Smooth muscle cell (in vitro differentiated cells): ENCODE measurements at regions not wholly inside any gene's neighbourhood (a gene's known extent, or its start where the extent isn't known, plus 50 kb on each side); places are given as distances from the start of the nearest gene placed in this dataset.
A peak's percentile ranks its signal among the peaks of the same experiment; 100 is the strongest.

Source experiments
- DNase-seq: peaks from one replicate; lab custom pipeline; 2025; ENCODE audit not compliant: unreplicated experiment; lab: John Stamatoyannopoulos, UW
- H2AFZ ChIP-seq: fragments of 200-600 bp; sonication (generic); 2 replicates; pipeline ENCODE4 v1.6.0; 2016; ENCODE audit warnings: antibody characterized with exemption, low read depth, mild to moderate bottlenecking
- H3F3A ChIP-seq: fragments of 200-600 bp; sonication (generic); 2 replicates; pipeline ENCODE4 v1.6.0; 2017; ENCODE audit warnings: antibody characterized with exemption, low read depth
- H3K27ac ChIP-seq: fragments of 200-600 bp; sonication (generic); 2 replicates; pipeline ENCODE4 v1.5.1; 2016; ENCODE audit warnings: low read depth, mild to moderate bottlenecking
- H3K27me3 ChIP-seq: fragments of 200-600 bp; sonication (generic); 2 replicates; pipeline ENCODE4 v1.6.1; 2016; ENCODE audit warnings: low read depth, mild to moderate bottlenecking
- H3K36me3 ChIP-seq: fragments of 200-600 bp; sonication (generic); 2 replicates; pipeline ENCODE4 v1.5.1; 2016; ENCODE audit warnings: low read depth
- H3K4me1 ChIP-seq: fragments of 200-600 bp; sonication (generic); 2 replicates; pipeline ENCODE4 v1.5.1; 2016; ENCODE audit warnings: low read depth
- H3K4me2 ChIP-seq: fragments of 200-600 bp; sonication (generic); 2 replicates; pipeline ENCODE4 v1.6.0; 2016; ENCODE audit warnings: mild to moderate bottlenecking
- H3K4me3 ChIP-seq: fragments of 200-600 bp; sonication (generic); 2 replicates; pipeline ENCODE4 v1.5.1; 2016; ENCODE audit warnings: mild to moderate bottlenecking
- H3K79me2 ChIP-seq: fragments of 200-600 bp; sonication (generic); 2 replicates; pipeline ENCODE4 v1.6.0; 2016; ENCODE audit warnings: low read depth, mild to moderate bottlenecking
- H3K9ac ChIP-seq: fragments of 200-600 bp; sonication (generic); 2 replicates; pipeline ENCODE4 v1.6.0; 2016; ENCODE audit warnings: low read depth
- H3K9me3 ChIP-seq: fragments of 200-600 bp; sonication (generic); replicated peaks from 2 replicates; pipeline ENCODE4 v1.5.1; 2016; ENCODE audit warnings: low read depth
- H4K20me1 ChIP-seq: fragments of 200-600 bp; sonication (generic); 2 replicates; pipeline ENCODE4 v1.6.0; 2016; ENCODE audit warnings: low read depth
- CTCF ChIP-seq: fragments of 200-600 bp; sonication (generic); IDR thresholded peaks from 2 replicates; pipeline ENCODE4 v1.5.1; 2017; ENCODE audit warnings: borderline replicate concordance, mild to moderate bottlenecking, antibody characterized with exemption; ENCODE audit not compliant: insufficient read depth, poor library complexity, severe bottlenecking
- WGBS: methylation state at CpG from one replicate; pipeline ENCODE4 v1.1.7; 2016; ENCODE audit warnings: low lambda C conversion rate; 5-methylcytosine and 5-hydroxymethylcytosine counted together

DNA sequence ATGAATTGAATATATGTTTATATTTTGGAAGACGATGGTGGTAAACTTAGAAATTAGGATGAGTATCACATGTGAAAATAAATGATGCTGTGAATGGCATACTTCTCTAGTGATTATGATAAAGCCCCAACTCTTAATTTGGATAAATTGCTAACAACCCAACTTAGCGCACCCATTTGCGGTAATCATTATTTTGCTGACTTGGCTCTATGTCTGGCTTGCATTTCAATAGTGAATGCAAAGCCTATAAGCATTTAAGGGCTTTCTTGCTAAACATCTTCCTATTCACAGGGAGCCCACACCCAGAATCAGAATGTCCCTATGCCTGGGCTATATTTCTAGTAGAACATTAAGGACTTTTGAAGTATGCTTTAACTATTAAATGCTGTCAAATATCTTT lies 910.7 kb upstream of the FANCL start:
- H3K27ac ChIP-seq, result no peak overlapping the region
- H3K79me2 ChIP-seq, result no peaks in the 10 kb centered on the region

GRCh38 chr2:59150217-59150849 lies 909.2 kb upstream of the FANCL start:
- Histone ChIP-seq H3K27me3 (no peaks in the 10 kb centered on the region), H3F3A (peaks cover 10% of the 10 kb centered on the region), H3K36me3 (no peaks in the 10 kb centered on the region), H2AFZ (no peak overlapping the region), H3K27ac (peak overlapping the region; percentile 39), H3K4me1 (peaks cover 7% of the 10 kb centered on the region), H3K79me2 (no peaks in the 10 kb centered on the region), H3K9me3 (no peaks in the 10 kb centered on the region), H4K20me1 (no peaks in the 10 kb centered on the region), H3K9ac (no peak overlapping the region), H3K4me2 (peak overlapping the region; percentile 23), H3K4me3 (no peak overlapping the region)
- 93% methylated on average over 1 of the region's 1 CpG for WGBS
- DNase-seq, result no peak
- TF ChIP-seq CTCF, result no peak

More for the DNA sequence above, 910.7 kb upstream of the FANCL start:
- H3K36me3 ChIP-seq, result no peaks in the 10 kb centered on the region
- H3K9me3 ChIP-seq, result no peaks in the 10 kb centered on the region
- 94% methylated on average over 3 of the region's 3 CpGs for WGBS
- H3K4me3 ChIP-seq, result no peak overlapping the region
- no peak overlapping the region for H3K4me2 ChIP-seq
- H3K9ac ChIP-seq, result no peak overlapping the region
- TF ChIP-seq CTCF, result no peak
- no peaks in the 10 kb centered on the region for H3K27me3 ChIP-seq
- H4K20me1 ChIP-seq, result no peaks in the 10 kb centered on the region
- DNase-seq, result no peak
- H3F3A ChIP-seq, result peaks cover 10% of the 10 kb centered on the region
- no peak overlapping the region for H2AFZ ChIP-seq
- H3K4me1 ChIP-seq, result peaks cover 7% of the 10 kb centered on the region

GRCh38 chr2:59149271-59149670 lies 908.1 kb upstream of the FANCL start:
- H4K20me1 ChIP-seq, result no peaks in the 10 kb centered on the region
- no peak overlapping the region for H3K4me2 ChIP-seq
- peaks cover 7% of the 10 kb centered on the region for H3K4me1 ChIP-seq
- no peak for TF ChIP-seq CTCF
- no peak overlapping the region for H3K4me3 ChIP-seq
- no peak overlapping the region for H3K9ac ChIP-seq
- no peak overlapping the region for H3K27ac ChIP-seq
- H3K27me3 ChIP-seq, result no peaks in the 10 kb centered on the region
- no peak for DNase-seq
- H3K79me2 ChIP-seq, result no peaks in the 10 kb centered on the region
- H3F3A ChIP-seq, result peaks cover 10% of the 10 kb centered on the region
- H3K36me3 ChIP-seq, result no peaks in the 10 kb centered on the region
- H3K9me3 ChIP-seq, result no peaks in the 10 kb centered on the region
- H2AFZ ChIP-seq, result no peak overlapping the region

GRCh38 chr2:59112258-59112657 lies 871.1 kb upstream of the FANCL start:
- Histone ChIP-seq H3K27ac (no peak overlapping the region), H3K27me3 (no peaks in the 10 kb centered on the region), H3K9ac (no peak overlapping the region), H2AFZ (no peak overlapping the region), H3K4me3 (no peak overlapping the region), H3K4me2 (no peak overlapping the region), H3K4me1 (no peaks in the 10 kb centered on the region), H3F3A (no peaks in the 10 kb centered on the region), H3K9me3 (no peaks in the 10 kb centered on the region), H4K20me1 (no peaks in the 10 kb centered on the region), H3K36me3 (no peaks in the 10 kb centered on the region), H3K79me2 (no peaks in the 10 kb centered on the region)
- DNase-seq, result no peak
- TF ChIP-seq CTCF, result no peak
- WGBS, result 93% methylated on average over 1 of the region's 1 CpG
